PC-3 (cell line): ENCODE measurements at regions not wholly inside any gene's neighbourhood (a gene's known extent, or its start where the extent isn't known, plus 50 kb on each side); places are given as distances from the start of the nearest gene placed in this dataset.

Source experiments
- ATAC-seq: fragments of 200-7000 bp; cut with Tn5 transposase; 2 replicates; pipeline ENCODE4 v1.9.1; 2020; ENCODE audit warnings: mild to moderate bottlenecking, moderate library complexity
- BruUV-seq: library from RNA; stranded (reverse); fragments of 400-500 nt; replicated peaks from 2 replicates; lab custom pipeline; 2021; lab: Mats Ljungman, UMichigan
- CTCF ChIA-PET: fragments of 300-600 bp; sonication (Branson Sonifier 250); formaldehyde crosslinking; loops from one replicate; lab custom pipeline; 2022; ENCODE audit warnings: antibody characterized with exemption; lab: Charles Lee
- POLR2A ChIA-PET: fragments of 300-600 bp; sonication (Branson Sonifier 250); formaldehyde crosslinking; loops from one replicate; lab custom pipeline; 2022; ENCODE audit warnings: antibody characterized with exemption; ENCODE audit not compliant: unreplicated experiment; lab: Charles Lee
- DNase-seq: peaks from one replicate; pipeline ENCODE4 v3.0.0-alpha.2; 2015
- H2AFZ ChIP-seq: fragments of 300-600 bp; sonication (generic); 2 replicates; pipeline ENCODE4 v1.6.0; 2016; ENCODE audit warnings: antibody characterized with exemption, low read length
- H3F3A ChIP-seq: fragments of 300-600 bp; sonication (generic); one replicate; pipeline ENCODE4 v1.6.0; 2017; ENCODE audit warnings: antibody characterized with exemption, low read length, control low read depth, mild to moderate bottlenecking; ENCODE audit not compliant: unreplicated experiment
- H3K27ac ChIP-seq: fragments of 300-600 bp; sonication (generic); 2 replicates; pipeline ENCODE4 v1.5.1; 2016; ENCODE audit warnings: mild to moderate bottlenecking, low read length
- H3K27me3 ChIP-seq: fragments of 300-600 bp; sonication (generic); 2 replicates; pipeline ENCODE4 v1.6.1; 2016; ENCODE audit warnings: low read length, mixed read lengths
- H3K36me3 ChIP-seq: fragments of 300-600 bp; sonication (generic); 2 replicates; pipeline ENCODE4 v1.6.1; 2016; ENCODE audit warnings: low read depth, mixed run types, low read length, mixed read lengths
- H3K4me1 ChIP-seq: fragments of 300-600 bp; sonication (generic); 2 replicates; pipeline ENCODE4 v1.5.1; 2016; ENCODE audit warnings: low read length; ENCODE audit not compliant: insufficient read depth
- H3K4me2 ChIP-seq: fragments of 300-600 bp; sonication (generic); 2 replicates; pipeline ENCODE4 v1.6.0; 2016; ENCODE audit warnings: low read length
- H3K4me3 ChIP-seq: fragments of 300-600 bp; sonication (generic); 2 replicates; pipeline ENCODE4 v1.5.1; 2016; ENCODE audit warnings: mild to moderate bottlenecking, low read length, mixed read lengths
- H3K79me2 ChIP-seq: fragments of 300-600 bp; sonication (generic); 2 replicates; pipeline ENCODE4 v1.6.1; 2017; ENCODE audit warnings: low read length, mixed read lengths
- H3K9ac ChIP-seq: fragments of 300-600 bp; sonication (generic); 2 replicates; pipeline ENCODE4 v1.6.0; 2016; ENCODE audit warnings: mild to moderate bottlenecking, low read length
- H3K9me2 ChIP-seq: fragments of 300-600 bp; sonication (generic); replicated peaks from 2 replicates; pipeline ENCODE4 v1.6.1; 2016; ENCODE audit warnings: mixed run types, low read length, mixed read lengths
- H3K9me3 ChIP-seq: fragments of 300-600 bp; sonication (generic); 2 replicates; pipeline ENCODE4 v1.6.1; 2016; ENCODE audit warnings: low read length, mixed read lengths
- H4K20me1 ChIP-seq: fragments of 300-600 bp; sonication (generic); 2 replicates; pipeline ENCODE4 v1.6.1; 2016; ENCODE audit warnings: low read length, mixed read lengths
- CTCF ChIP-seq: fragments of 300-600 bp; sonication (generic); conservative IDR thresholded peaks from 2 replicates; pipeline ENCODE4 v1.5.1; 2017; ENCODE audit warnings: antibody characterized with exemption, low read depth, mild to moderate bottlenecking, low read length
- EZH2 ChIP-seq: fragments of 300-600 bp; sonication (generic); IDR thresholded peaks from one replicate; pipeline ENCODE4 v1.6.1; 2017; ENCODE audit warnings: antibody characterized with exemption, mild to moderate bottlenecking, low read length; ENCODE audit not compliant: unreplicated experiment
- EZH2phosphoT487 ChIP-seq: fragments of 300-600 bp; sonication (generic); IDR thresholded peaks from 2 replicates; pipeline ENCODE4 v1.6.1; 2018; ENCODE audit warnings: mild to moderate bottlenecking, antibody characterized with exemption, low read length, borderline replicate concordance
- intact Hi-C: fragments of 100-400 bp; cut with micrococcal nuclease; formaldehyde crosslinking; loops from 2 replicates; pipeline ENCODE4 v1.9.0; 2023

DNA sequence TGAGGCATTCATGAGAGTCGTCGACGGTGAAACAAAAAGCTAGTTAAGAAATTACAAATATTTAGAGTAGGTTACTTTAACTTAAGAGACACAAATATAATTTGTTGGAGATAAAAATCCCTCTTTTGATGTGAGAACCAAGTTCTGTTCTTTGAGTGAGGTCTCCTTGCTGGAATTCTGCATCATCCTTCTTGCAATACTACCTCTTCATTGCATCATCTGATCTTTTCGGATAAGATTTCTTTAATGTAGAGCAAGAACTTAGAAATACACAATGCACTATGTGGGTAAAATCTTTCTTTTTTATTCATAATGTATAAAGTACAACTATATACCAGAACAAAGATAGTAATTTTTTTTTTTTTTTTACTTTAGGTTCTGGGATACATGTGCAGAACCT is 118.4 kb downstream of the ARL4C start:
- no peaks in the 10 kb centered on the region for H3K9me3 ChIP-seq
- H3K36me3 ChIP-seq = no peaks in the 10 kb centered on the region
- H3K4me2 ChIP-seq = no peak overlapping the region
- H3K4me1 ChIP-seq = no peaks in the 10 kb centered on the region
- H4K20me1 ChIP-seq = no peaks in the 10 kb centered on the region
- H3F3A ChIP-seq = no peaks in the 10 kb centered on the region
- no peak overlapping the region for H3K9ac ChIP-seq
- ATAC-seq (no peak), DNase-seq (no peak)
- no peak overlapping the region for H3K4me3 ChIP-seq
- POLR2A ChIA-PET = no interaction called here
- H2AFZ ChIP-seq = no peak overlapping the region
- H3K79me2 ChIP-seq = no peaks in the 10 kb centered on the region
- H3K27me3 ChIP-seq = no peaks in the 10 kb centered on the region
- TF ChIP-seq CTCF (no peak), EZH2 (no peak), EZH2phosphoT487 (no peak)
- intact Hi-C loops = no loop called here
- CTCF ChIA-PET = no interaction called here
- no peaks in the 10 kb centered on the region for H3K9me2 ChIP-seq
- H3K27ac ChIP-seq = no peak overlapping the region
- BruUV-seq = no TSS peak

GRCh38 chr2:234377761-234378391 is 119.0 kb downstream of the ARL4C start:
- H3K27me3 ChIP-seq = no peaks in the 10 kb centered on the region
- no peaks in the 10 kb centered on the region for H3K9me2 ChIP-seq
- DNase-seq = no peak
- H3K79me2 ChIP-seq = no peaks in the 10 kb centered on the region
- H3K4me1 ChIP-seq = no peaks in the 10 kb centered on the region
- ChIA-PET POLR2A (no interaction called here), CTCF (no interaction called here)
- no peaks in the 10 kb centered on the region for H4K20me1 ChIP-seq
- no peak for TF ChIP-seq EZH2
- TF ChIP-seq EZH2phosphoT487 = no peak
- no peak for TF ChIP-seq CTCF
- H3K36me3 ChIP-seq = no peaks in the 10 kb centered on the region
- H3K9ac ChIP-seq = no peak overlapping the region
- no peak overlapping the region for H3K4me2 ChIP-seq
- no peak overlapping the region for H3K4me3 ChIP-seq
- H3K27ac ChIP-seq = no peak overlapping the region
- ATAC-seq = no peak
- intact Hi-C loops = no loop called here
- H2AFZ ChIP-seq = no peak overlapping the region
- no peaks in the 10 kb centered on the region for H3K9me3 ChIP-seq
- H3F3A ChIP-seq = no peaks in the 10 kb centered on the region
- no TSS peak for BruUV-seq

GRCh38 chr2:234376229-234376628 is 120.7 kb downstream of the ARL4C start:
- Histone ChIP-seq H3K27me3 (no peaks in the 10 kb centered on the region), H2AFZ (no peak overlapping the region), H3K36me3 (no peaks in the 10 kb centered on the region), H3F3A (no peaks in the 10 kb centered on the region), H3K4me2 (no peak overlapping the region), H3K4me1 (peaks cover 8% of the 10 kb centered on the region; the same call in 1 of the 2 replicates), H3K9me3 (no peaks in the 10 kb centered on the region), H4K20me1 (no peaks in the 10 kb centered on the region), H3K9me2 (no peaks in the 10 kb centered on the region), H3K79me2 (no peaks in the 10 kb centered on the region), H3K27ac (no peak overlapping the region), H3K4me3 (no peak overlapping the region), H3K9ac (no peak overlapping the region)
- TF ChIP-seq EZH2phosphoT487 (no peak), EZH2 (no peak), CTCF (no peak)
- POLR2A ChIA-PET = no interaction called here
- DNase-seq = no peak
- peak; percentile 67 for ATAC-seq
- intact Hi-C loops = no loop called here
- no TSS peak for BruUV-seq
- CTCF ChIA-PET = no interaction called here
